Esophagus muscularis mucosa (tissue), 4 donors: ENCODE measurements at regions not wholly inside any gene's neighbourhood (a gene's known extent, or its start where the extent isn't known, plus 50 kb on each side); places are given as distances from the start of the nearest gene placed in this dataset.
A peak's percentile ranks its signal among the peaks of the same experiment; 100 is the strongest.
"Not testable (repeated sequence)": the region's sequence is repeated elsewhere in the genome, so short reads cannot be mapped to it uniquely, and the experiment has no call there.

ENCODE experiments used
- DNase-seq: peaks from one replicate; pipeline ENCODE4 v3.0.0-alpha.2; 2017; ENCODE audit errors: extremely low spot score
- H3K27ac ChIP-seq, 4 donors: fragments of 200-600 bp; sonication (generic); replicated peaks in 1 of 4; 1 replicate in 3 of 4; 2 replicates in 1 of 4; pipeline ENCODE4 v1.5.1; 2016 to 2019; ENCODE audit warnings: mild to moderate bottlenecking in 1 of 4
- H3K27me3 ChIP-seq, 4 donors: fragments of 200-600 bp; sonication (generic); one replicate each; pipeline versions ENCODE4 v1.5.1 to v1.6.0; 2016 to 2019
- H3K36me3 ChIP-seq, 4 donors: fragments of 200-600 bp; sonication (generic); one replicate each; pipeline ENCODE4 v1.5.1; 2016 to 2019
- H3K4me1 ChIP-seq, 4 donors: fragments of 200-600 bp; sonication (generic); one replicate each; pipeline ENCODE4 v1.5.1; 2016 to 2019
- H3K4me3 ChIP-seq, 4 donors: fragments of 200-600 bp; sonication (generic); 1 replicate in 2 of 4; 2 replicates in 2 of 4; pipeline ENCODE4 v1.5.1; 2016 to 2019; ENCODE audit warnings: mild to moderate bottlenecking in 4 of 4, moderate library complexity in 1 of 4
- H3K9me3 ChIP-seq, 4 donors: fragments of 200-600 bp; sonication (generic); 1 replicate in 3 of 4; 2 replicates in 1 of 4; pipeline ENCODE4 v1.5.1; 2016 to 2019
- EP300 ChIP-seq: sonication (generic); formaldehyde crosslinking; IDR thresholded peaks from one replicate; pipeline ENCODE4 v1.6.1; 2017; ENCODE audit warnings: antibody characterized with exemption
- POLR2A ChIP-seq: fragments of 450-650 bp; IDR thresholded peaks from one replicate; pipeline ENCODE4 v1.6.1; 2017; ENCODE audit warnings: antibody characterized with exemption, moderate library complexity, mild to moderate bottlenecking, low read depth
- POLR2AphosphoS5 ChIP-seq, 2 donors: sonication (generic); formaldehyde crosslinking; IDR thresholded peaks; one replicate each; pipeline ENCODE4 v1.6.1; 2017; ENCODE audit warnings: antibody characterized with exemption in 2 of 2
- WGBS: methylation state at CpG from one replicate; pipeline ENCODE4 v1.1.5; 2018; 5-methylcytosine and 5-hydroxymethylcytosine counted together
- intact Hi-C: fragments of 100-400 bp; cut with DNase I; formaldehyde crosslinking; loops from one replicate; pipeline ENCODE4 v1.15.1; 2023
- TF ChIP-seq, protein P1 (sequence below), 3 experiments: fragments of 200-600 bp in 2 of 3; fragments of 450-650 bp in 1 of 3; sonication (generic) in 2 of 3; IDR thresholded peaks; one replicate each; pipeline ENCODE4 v1.5.1; 2017 to 2019; ENCODE audit warnings: antibody characterized with exemption in 3 of 3, mild to moderate bottlenecking in 2 of 3, moderate library complexity in 1 of 3

GRCh38 chrX:134045372-134045771, 60.0 kb upstream of the GPC3 start:
- H3K27me3 ChIP-seq, H3K4me1 ChIP-seq, H3K36me3 ChIP-seq, intact Hi-C loops, DNase-seq, H3K27ac ChIP-seq, H3K4me3 ChIP-seq: not testable (repeated sequence)
- 87% methylated on average over 3 of the region's 3 CpGs for WGBS
- H3K9me3 ChIP-seq, result peaks cover 0 to 12% (median 0%) of the 10 kb centered on the region in 4 donors

DNA sequence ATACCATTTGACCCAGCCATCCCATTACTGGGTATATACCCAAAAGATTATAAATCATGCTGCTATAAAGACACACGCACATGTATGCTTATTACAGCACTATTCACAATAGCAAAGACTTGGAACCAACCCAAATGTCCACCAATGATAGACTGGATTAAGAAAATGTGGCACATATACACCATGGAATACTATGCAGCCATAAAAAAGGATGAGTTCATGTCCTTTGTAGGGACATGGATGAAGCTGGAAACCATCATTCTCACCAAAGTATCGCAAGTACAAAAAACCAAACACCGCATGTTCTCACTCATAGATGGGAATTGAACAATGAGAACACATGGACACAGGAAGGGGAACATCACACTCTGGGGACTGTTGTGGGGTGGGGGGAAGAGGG, 81.7 kb upstream of the GPC3 start:
- H3K4me1 ChIP-seq, intact Hi-C loops, H3K36me3 ChIP-seq, DNase-seq, H3K9me3 ChIP-seq, H3K27me3 ChIP-seq, H3K4me3 ChIP-seq, H3K27ac ChIP-seq: not testable (repeated sequence)
- WGBS, result 67% methylated on average over 3 of the region's 3 CpGs

DNA sequence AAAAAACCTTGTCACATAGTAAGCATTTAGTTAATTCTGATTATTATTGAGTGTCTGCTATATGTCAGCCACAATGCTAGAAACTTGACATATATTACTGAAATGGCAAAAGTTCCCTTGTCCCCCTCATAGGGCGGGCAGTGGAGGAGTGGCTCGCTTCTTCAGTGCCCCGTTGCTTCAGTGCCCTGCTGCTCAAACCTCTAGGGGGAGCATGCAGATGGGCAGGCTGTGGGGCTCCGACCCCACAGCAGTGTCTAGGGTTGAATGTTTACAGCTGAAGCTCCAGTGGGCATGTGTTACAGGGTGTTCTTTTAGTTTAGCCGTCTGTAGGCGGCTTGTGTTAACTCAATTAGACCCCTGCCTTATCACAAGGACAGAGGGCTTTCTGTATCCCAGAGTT, 86.5 kb upstream of the GPC3 start:
- H3K4me3 ChIP-seq, H3K27ac ChIP-seq, DNase-seq, H3K9me3 ChIP-seq, H3K27me3 ChIP-seq, intact Hi-C loops, H3K36me3 ChIP-seq, H3K4me1 ChIP-seq: not testable (repeated sequence)
- WGBS, result 51% methylated on average over 6 of the region's 6 CpGs

- H3K27ac ChIP-seq, result no peak overlapping the region
- no peaks in the 10 kb centered on the region for H3K9me3 ChIP-seq
- no peaks in the 10 kb centered on the region for H3K27me3 ChIP-seq
- TF ChIP-seq POLR2AphosphoS5 (IDR thresholded peaks at IDR 0.05), result no peak
- no peak for TF ChIP-seq EP300
- no peak for TF ChIP-seq POLR2A
- TF ChIP-seq, protein P1, sequence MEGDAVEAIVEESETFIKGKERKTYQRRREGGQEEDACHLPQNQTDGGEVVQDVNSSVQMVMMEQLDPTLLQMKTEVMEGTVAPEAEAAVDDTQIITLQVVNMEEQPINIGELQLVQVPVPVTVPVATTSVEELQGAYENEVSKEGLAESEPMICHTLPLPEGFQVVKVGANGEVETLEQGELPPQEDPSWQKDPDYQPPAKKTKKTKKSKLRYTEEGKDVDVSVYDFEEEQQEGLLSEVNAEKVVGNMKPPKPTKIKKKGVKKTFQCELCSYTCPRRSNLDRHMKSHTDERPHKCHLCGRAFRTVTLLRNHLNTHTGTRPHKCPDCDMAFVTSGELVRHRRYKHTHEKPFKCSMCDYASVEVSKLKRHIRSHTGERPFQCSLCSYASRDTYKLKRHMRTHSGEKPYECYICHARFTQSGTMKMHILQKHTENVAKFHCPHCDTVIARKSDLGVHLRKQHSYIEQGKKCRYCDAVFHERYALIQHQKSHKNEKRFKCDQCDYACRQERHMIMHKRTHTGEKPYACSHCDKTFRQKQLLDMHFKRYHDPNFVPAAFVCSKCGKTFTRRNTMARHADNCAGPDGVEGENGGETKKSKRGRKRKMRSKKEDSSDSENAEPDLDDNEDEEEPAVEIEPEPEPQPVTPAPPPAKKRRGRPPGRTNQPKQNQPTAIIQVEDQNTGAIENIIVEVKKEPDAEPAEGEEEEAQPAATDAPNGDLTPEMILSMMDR (IDR thresholded peaks at IDR 0.05), result no peak
- no peaks in the 10 kb centered on the region for H3K36me3 ChIP-seq
- intact Hi-C loops, result no loop called here
- DNase-seq, result no peak
- WGBS, result 65% methylated on average over 2 of the region's 2 CpGs
- H3K4me1 ChIP-seq, result no peaks in the 10 kb centered on the region
- H3K4me3 ChIP-seq, result no peak overlapping the region
Observed at GRCh38 chrX:134073341-134073740, 87.9 kb upstream of the GPC3 start.

DNA sequence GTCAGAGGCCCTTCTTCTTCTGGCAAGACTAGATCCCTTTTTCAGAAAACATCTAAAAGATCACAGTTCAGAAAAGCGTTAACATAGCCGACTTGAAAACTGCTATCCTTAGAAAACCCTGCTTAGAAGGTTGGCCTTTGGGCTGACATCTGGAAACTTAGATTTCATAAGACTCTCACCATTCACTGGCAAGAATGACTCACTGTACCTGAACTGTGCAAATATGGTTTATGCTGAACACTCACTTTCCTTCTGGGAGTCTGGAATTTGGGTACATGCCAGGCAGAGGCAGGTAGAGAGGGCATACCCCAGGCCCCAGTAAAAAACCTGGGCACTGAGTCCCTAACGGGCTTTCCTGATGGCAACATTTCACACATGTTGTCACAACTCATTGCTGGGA, 88.8 kb upstream of the GPC3 start:
- H3K4me3 ChIP-seq, result no peak overlapping the region
- DNase-seq, result no peak
- 85% methylated on average over 3 of the region's 3 CpGs for WGBS
- no peaks in the 10 kb centered on the region for H3K4me1 ChIP-seq
- no peak for TF ChIP-seq EP300
- TF ChIP-seq, protein P1 (IDR thresholded peaks at IDR 0.05), result no peak
- TF ChIP-seq POLR2A, result no peak
- no peak for TF ChIP-seq POLR2AphosphoS5 (IDR thresholded peaks at IDR 0.05)
- no peak overlapping the region for H3K27ac ChIP-seq
- no peaks in the 10 kb centered on the region for H3K27me3 ChIP-seq
- intact Hi-C loops, result no loop called here
- no peaks in the 10 kb centered on the region for H3K36me3 ChIP-seq
- H3K9me3 ChIP-seq, result no peaks in the 10 kb centered on the region

DNA sequence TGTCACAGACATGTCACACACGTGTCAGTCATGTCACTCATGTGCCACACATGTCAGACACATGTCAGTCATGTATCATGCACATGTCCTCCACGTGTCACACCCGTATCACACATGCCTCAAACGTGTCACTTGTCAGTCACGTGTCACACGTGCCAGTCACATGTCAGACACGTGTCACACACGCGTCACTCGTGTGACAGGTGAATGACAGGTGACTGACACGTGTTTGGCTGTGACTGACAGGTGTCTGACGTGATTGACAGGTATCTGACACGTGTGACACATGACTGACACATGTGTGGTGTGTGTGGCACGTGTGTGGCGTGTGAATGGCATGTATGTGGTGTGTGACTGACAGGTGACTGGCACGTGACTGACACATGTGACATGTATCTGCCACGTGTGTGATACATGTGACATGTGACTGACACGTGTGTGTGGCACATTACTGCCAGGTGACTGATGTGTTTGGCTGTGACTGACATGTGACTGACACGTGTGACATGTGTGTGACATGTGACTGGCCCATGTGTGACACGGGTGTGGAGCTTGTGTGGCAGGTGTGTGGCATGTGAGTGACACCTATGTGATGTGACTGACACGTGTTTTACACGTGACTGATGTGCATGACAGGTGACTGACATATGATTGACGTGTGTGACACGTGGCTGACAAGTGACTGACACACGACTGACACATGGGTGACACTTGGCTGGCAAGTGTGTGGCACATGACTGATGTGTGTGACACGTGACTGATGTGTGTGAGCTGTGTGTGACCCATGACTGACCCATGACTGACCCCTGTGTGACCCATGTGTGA, 90.7 kb upstream of the GPC3 start:
- H3K27ac ChIP-seq, result no peak overlapping the region
- no peak for TF ChIP-seq EP300
- no peak for TF ChIP-seq POLR2A
- TF ChIP-seq, protein P1 (IDR thresholded peaks at IDR 0.05), result no peak
- peak in 1 of 2 donors; percentile 45 for TF ChIP-seq POLR2AphosphoS5 (IDR thresholded peaks at IDR 0.05)
- no peaks in the 10 kb centered on the region for H3K27me3 ChIP-seq
- DNase-seq, result no peak
- H3K36me3 ChIP-seq, result no peaks in the 10 kb centered on the region
- no peaks in the 10 kb centered on the region for H3K4me1 ChIP-seq
- intact Hi-C loops, result no loop called here
- 72% methylated on average over 26 of the region's 26 CpGs for WGBS
- H3K9me3 ChIP-seq, result peaks cover 0 to 4% (median 0%) of the 10 kb centered on the region in 4 donors
- no peak overlapping the region for H3K4me3 ChIP-seq
